GM13977 (cell line): ENCODE measurements at regions not wholly inside any gene's neighbourhood (a gene's known extent, or its start where the extent isn't known, plus 50 kb on each side); places are given as distances from the start of the nearest gene placed in this dataset.
"Not testable (repeated sequence)": the region's sequence is repeated elsewhere in the genome, so short reads cannot be mapped to it uniquely, and the experiment has no call there.

Experiments used
- DNase-seq: peaks from one replicate; pipeline ENCODE4 v3.0.0; 2012; ENCODE audit warnings: low spot score
- in situ Hi-C: fragments of 300-500 bp; cut with MboI; formaldehyde crosslinking; loops from one replicate; pipeline ENCODE4 v1.12.0; 2022; ENCODE audit warnings: low sequenced_read_pairs, low pct_unique_long_range_greater_than_20kb, mixed read lengths, inconsistent platforms; ENCODE audit not compliant: unreplicated experiment
- TF ChIP-seq, protein P1 (sequence below): IDR thresholded peaks from 2 replicates; pipeline ENCODE4 v1.5.1; 2012; ENCODE audit warnings: mild to moderate bottlenecking, control low read depth; ENCODE audit not compliant: insufficient read depth; ENCODE audit errors: extremely low read depth, missing control alignments

DNA sequence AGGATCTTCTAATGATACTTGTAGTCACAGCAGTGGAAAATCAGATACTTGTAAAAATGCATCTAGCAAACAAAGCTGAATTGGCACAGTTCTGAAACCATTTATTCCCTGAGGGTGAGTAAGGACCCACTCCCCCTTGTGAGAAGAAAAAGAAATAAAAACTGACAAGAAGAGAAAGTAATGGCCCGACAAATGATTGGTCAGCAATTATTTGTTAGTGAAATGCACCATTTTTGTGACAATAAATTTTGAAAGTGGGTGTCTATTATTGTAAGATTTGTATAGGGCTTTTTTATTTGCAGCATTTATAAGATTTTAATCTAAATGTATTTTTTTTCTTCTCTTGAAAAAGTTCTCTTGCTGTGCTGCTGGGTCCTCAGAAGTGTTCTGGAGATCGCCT is 600.8 kb downstream of the STK39 start:
- in situ Hi-C loops: no loop called here
- DNase-seq: no peak
- TF ChIP-seq, protein P1, sequence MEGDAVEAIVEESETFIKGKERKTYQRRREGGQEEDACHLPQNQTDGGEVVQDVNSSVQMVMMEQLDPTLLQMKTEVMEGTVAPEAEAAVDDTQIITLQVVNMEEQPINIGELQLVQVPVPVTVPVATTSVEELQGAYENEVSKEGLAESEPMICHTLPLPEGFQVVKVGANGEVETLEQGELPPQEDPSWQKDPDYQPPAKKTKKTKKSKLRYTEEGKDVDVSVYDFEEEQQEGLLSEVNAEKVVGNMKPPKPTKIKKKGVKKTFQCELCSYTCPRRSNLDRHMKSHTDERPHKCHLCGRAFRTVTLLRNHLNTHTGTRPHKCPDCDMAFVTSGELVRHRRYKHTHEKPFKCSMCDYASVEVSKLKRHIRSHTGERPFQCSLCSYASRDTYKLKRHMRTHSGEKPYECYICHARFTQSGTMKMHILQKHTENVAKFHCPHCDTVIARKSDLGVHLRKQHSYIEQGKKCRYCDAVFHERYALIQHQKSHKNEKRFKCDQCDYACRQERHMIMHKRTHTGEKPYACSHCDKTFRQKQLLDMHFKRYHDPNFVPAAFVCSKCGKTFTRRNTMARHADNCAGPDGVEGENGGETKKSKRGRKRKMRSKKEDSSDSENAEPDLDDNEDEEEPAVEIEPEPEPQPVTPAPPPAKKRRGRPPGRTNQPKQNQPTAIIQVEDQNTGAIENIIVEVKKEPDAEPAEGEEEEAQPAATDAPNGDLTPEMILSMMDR: no peak

DNA sequence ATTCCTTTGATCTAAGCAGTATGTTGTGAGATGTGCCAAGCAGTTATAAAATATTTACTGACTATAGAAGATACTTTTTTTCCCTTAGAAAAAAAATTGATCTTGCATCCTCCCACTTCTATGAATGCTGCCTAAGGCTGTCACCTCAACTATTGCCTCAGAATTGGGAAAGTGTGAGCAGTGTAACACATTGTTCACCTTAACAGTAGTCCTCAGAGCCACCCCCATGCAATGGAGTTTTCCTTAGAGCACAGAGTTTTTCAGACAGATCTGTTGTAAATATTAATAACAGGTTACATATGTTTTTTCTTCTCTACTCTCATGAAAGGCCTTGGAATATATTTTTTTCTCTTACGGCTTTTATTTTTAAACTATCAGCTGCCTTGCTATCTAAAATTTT is 607.3 kb downstream of the STK39 start:
- DNase-seq: no peak
- in situ Hi-C loops: no loop called here
- TF ChIP-seq, protein P1: no peak

DNA sequence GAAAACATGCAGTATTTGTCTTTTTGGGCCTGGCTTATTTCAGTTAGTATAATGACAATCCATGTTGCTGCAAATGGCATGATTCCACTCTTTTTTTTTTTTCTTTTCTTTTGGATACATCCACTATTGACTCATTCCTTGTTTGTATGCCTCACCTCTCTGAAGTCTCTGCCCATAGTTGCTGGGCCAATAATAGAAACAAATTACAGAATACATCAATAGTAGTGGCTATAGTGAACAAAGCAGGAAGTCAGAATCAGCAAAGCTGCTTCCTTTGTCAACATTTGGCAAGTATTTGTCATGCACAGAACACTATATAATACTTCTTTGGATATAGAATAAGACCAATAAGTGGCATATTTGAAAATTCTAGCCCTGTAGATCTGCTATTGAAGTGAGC is 609.7 kb downstream of the STK39 start:
- DNase-seq: no peak
- in situ Hi-C loops: no loop called here

DNA sequence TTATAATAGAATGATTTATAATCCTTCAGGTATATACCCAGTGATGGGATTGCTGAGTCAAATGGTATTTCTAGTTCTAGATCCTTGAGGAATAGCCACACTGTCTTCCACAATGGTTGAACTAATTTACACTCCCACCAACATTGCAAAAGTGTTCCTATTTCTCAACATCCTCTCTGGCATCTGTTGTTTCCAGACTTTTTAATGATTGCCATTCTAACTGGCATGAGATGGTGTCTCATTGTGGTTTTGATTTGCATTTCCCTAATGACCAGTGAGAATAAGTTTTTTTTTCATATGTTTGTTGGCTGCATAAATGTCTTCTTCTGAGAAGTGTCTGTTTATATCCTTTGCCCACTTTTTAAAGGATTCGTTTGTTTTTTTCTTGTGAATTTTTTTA is 615.1 kb downstream of the STK39 start:
- in situ Hi-C loops, DNase-seq: not testable (repeated sequence)

More for the DNA sequence above, 609.7 kb downstream of the STK39 start:
- TF ChIP-seq, protein P1: no peak

DNA sequence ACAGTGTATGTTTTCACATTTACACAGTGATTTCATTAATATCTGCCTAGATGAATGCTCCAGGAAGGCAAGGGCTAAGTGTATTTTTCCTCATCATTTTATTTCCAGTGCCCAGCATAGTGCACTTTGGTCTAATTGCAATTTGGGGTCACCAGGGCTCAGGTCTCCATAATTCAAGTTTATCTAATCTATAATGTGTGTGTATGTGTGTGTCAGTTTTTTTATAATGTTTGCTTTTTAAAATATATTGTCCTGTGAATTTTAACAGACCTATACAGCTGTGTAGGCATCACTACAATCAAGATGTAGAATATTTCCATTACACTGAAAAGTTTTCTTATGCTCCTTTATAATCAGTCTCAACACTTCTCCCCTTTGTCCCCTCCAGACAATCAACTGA is 620.4 kb downstream of the STK39 start:
- in situ Hi-C loops: no loop called here
- no peak for DNase-seq
- TF ChIP-seq, protein P1: no peak

DNA sequence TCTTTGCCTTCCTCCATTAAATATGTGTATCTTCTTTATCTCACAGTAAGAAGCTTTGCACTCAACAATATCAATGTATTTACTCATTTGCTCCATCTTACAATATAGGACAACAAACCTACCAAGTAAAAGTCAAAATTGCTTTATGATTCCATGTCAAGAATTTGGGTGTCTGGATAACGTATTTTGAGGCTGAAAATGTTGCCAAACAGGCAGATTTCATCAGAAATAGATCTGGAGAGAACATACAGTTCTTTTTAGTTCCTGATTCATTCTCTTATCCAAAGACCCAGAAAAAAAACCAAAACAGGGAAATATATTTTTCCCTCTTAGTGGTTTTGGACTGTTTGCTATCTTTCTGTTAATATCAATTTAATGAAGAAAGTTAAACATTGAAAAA is 621.1 kb downstream of the STK39 start:
- TF ChIP-seq, protein P1: no peak
- DNase-seq: no peak
- in situ Hi-C loops: no loop called here

DNA sequence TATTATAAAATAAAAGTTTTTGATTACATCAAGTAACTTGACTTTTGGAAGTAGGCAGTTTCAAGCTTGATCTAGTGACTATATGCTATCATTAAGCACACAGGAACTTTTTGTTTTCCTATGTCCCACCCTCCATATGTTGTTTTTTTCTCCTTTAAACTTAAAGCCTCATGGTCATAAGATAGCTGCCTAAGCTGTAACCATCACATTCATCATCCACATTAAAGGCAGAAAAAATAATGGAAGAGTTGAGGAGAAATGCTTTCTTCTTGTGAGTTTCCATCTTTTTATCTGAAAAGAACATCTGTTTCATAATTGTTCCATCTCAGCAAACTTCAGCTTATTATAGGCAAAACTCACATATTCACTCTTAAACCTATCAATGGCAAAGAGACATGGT is 630.4 kb downstream of the STK39 start:
- TF ChIP-seq, protein P1: no peak
- in situ Hi-C loops: no loop called here
- DNase-seq: no peak
